NB4 (cell line): ENCODE measurements at regions not wholly inside any gene's neighbourhood (a gene's known extent, or its start where the extent isn't known, plus 50 kb on each side); places are given as distances from the start of the nearest gene placed in this dataset.

Experiments used
- MYC ChIP-seq: IDR thresholded peaks from 2 replicates; pipeline ENCODE4 v1.6.1; 2011; ENCODE audit warnings: low read depth, low read length
- POLR2A ChIP-seq: IDR thresholded peaks from 2 replicates; pipeline ENCODE4 v1.6.1; 2011; ENCODE audit warnings: mild to moderate bottlenecking; ENCODE audit not compliant: insufficient read length; ENCODE audit errors: extremely low read depth
- TF ChIP-seq, protein P1 (sequence below): IDR thresholded peaks from one replicate; pipeline ENCODE4 v1.5.1; 2012; ENCODE audit warnings: low read depth, low read length
- TF ChIP-seq, protein P2 (sequence below): IDR thresholded peaks from 2 replicates; pipeline ENCODE4 v1.6.1; 2011; ENCODE audit warnings: low read depth, low read length

DNA sequence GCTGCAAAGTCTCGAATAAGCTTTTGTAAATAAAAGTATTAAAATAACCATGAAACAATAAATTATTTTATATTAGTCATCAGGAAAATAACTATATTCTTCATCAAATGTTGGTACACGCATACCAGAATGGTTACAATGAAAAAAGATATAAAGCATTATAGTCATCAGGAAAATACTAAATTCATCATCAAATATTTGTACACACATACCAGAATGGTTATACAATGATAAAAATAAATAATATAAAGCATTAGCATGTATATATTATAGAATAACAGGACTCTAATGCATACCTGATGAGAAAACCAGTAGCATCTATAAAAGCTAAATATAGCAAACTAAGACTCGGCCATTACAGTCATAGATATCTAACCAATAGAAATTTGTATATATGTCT is 202.9 kb downstream of the TRAM1L1 start:
- TF ChIP-seq, protein P1, sequence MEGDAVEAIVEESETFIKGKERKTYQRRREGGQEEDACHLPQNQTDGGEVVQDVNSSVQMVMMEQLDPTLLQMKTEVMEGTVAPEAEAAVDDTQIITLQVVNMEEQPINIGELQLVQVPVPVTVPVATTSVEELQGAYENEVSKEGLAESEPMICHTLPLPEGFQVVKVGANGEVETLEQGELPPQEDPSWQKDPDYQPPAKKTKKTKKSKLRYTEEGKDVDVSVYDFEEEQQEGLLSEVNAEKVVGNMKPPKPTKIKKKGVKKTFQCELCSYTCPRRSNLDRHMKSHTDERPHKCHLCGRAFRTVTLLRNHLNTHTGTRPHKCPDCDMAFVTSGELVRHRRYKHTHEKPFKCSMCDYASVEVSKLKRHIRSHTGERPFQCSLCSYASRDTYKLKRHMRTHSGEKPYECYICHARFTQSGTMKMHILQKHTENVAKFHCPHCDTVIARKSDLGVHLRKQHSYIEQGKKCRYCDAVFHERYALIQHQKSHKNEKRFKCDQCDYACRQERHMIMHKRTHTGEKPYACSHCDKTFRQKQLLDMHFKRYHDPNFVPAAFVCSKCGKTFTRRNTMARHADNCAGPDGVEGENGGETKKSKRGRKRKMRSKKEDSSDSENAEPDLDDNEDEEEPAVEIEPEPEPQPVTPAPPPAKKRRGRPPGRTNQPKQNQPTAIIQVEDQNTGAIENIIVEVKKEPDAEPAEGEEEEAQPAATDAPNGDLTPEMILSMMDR: no peak
- TF ChIP-seq POLR2A (no peak), MYC (no peak)
- TF ChIP-seq, protein P2, sequence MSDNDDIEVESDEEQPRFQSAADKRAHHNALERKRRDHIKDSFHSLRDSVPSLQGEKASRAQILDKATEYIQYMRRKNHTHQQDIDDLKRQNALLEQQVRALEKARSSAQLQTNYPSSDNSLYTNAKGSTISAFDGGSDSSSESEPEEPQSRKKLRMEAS: no peak
